HG03039 (cell line): ENCODE measurements at regions not wholly inside any gene's neighbourhood (a gene's known extent, or its start where the extent isn't known, plus 50 kb on each side); places are given as distances from the start of the nearest gene placed in this dataset.
A peak's percentile ranks its signal among the peaks of the same experiment; 100 is the strongest.

Source experiments
- ATAC-seq: cut with Tn5 transposase; IDR thresholded peaks from one replicate; pipeline ENCODE4 v1.9.1; 2021; ENCODE audit warnings: mild to moderate bottlenecking, moderate library complexity; ENCODE audit not compliant: unreplicated experiment

- no peak for ATAC-seq
Observed at GRCh38 chr10:108208038-108208437, 1043.5 kb upstream of the SORCS1 start.

DNA sequence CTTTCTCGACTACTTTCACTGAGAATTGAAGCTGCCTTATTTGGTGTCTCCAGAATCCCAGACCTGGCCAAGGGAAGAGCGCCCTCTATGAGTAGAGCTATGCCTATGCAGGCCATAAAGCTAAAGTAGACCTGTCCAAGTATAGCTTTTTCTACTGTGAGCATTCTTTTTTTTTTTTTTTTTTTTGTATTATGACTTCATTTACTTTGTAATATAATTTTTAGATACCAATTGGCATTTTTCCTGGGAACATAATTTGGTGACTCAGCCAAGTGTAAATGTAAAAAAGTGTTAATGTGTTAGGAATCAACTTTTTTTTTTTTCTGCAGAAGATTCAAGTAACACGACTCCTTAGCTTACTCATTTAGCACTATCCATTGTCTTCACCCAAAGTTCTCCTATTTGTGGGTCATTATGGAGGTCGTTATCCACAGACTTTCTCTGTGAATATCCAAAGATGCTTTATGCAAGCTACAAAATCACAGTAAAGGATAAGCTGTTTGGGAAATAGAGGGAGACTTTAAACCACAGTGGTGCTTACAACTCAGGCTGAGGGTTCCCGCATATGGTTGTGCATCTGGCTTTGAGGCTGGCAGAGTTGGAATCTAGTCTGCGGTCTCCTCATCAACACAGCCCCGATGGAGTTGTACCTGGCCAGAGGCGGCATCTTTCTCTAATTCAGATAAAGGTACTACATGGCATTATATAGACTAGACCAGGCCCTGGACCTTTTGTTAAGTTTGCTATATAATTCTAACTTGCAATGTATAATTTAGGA is 1040.2 kb upstream of the SORCS1 start:
- ATAC-seq: peak; percentile 54

DNA sequence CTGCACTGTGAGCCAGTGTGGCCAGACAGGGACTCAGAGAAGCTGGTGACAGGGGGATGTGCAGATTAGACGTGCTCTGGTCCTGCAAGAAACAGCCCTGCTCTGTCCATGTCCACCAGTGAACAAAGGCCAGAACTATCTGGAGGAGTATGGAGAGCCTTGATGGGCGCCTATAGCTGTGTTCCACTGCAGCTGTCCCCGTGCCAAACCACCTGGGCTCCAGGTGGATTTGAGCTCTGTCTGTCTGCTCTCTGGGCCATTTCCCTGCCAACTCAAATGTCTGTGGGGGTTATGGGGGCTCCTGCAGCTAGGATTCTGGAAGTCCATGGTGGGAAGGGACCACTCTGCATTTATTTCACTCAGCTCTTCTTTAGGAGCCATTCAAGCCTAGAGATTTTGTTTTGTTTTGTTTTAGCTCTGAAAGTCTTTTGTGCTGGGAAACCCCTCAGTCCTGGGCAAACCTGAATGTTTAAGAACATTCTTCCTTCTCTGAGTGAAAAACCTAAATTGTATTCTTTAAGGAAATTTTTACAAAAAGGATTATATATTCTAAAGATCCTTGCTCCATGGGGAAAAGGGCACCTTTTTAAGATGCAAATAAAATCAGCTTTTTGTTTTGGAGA is 1039.5 kb upstream of the SORCS1 start:
- no peak for ATAC-seq

GRCh38 chr10:108187408-108188012 is 1023.0 kb upstream of the SORCS1 start:
- no peak for ATAC-seq

DNA sequence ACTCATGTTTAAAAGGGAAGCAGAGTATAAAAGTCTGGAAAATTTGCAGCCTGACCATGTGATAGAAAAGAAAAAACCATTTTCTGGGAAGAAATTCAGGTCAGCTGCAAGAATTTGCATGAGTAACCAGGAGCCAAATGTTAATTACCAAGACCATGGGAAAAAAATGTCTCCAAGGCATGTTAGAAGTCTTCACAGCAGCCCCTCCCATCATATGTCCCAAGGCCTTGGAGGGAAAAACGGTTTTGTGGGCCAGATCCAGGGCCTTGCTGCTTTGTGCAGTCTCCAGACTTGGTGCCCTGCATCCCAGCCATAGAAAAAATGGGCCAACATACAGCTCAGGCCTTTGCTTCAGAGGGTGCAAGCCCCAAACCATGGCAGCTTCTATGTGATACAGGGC is 1019.6 kb upstream of the SORCS1 start:
- ATAC-seq: no peak

GRCh38 chr10:108180878-108181277 is 1016.4 kb upstream of the SORCS1 start:
- no peak for ATAC-seq

- no peak for ATAC-seq
Observed at GRCh38 chr10:108169846-108170245, 1005.3 kb upstream of the SORCS1 start.

DNA sequence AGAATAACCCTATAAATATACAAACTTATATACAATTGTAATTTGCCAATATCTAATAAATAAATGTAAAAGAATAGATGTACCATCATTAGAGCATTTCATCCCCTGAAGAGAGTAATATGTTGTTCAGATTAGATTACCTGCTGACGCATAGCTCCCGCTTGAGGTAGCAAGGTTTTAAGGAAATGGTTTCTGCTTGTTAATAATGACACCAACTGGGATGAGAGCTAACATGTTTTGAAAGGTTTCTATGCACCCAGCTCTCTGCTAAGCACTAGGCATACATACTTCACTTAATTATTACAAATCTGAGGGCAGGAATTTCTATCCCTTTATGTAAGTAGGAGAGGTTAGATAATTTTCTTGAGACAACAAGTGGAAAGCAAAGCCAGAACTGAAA is 1003.3 kb upstream of the SORCS1 start:
- no peak for ATAC-seq

- no peak for ATAC-seq
Observed at GRCh38 chr10:108166401-108166800, 1001.9 kb upstream of the SORCS1 start.

DNA sequence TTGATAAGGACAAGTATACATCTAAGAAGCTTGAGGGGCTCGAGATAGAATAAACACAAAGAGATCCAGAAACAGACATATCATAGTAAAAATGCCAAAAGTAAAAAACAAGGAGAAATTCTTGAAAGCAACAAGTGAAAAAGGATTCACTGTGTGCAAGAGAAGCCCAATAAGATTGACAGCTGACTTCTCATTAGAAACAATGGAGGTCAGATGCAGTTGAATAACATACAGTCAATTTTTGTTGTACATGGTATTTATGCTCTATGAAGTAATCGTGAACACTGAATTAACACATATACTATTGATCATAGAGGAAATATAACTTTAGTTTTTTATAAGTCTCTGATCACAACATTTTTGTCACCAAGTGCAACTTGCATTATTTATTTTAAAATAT is 982.8 kb upstream of the SORCS1 start:
- ATAC-seq: no peak

DNA sequence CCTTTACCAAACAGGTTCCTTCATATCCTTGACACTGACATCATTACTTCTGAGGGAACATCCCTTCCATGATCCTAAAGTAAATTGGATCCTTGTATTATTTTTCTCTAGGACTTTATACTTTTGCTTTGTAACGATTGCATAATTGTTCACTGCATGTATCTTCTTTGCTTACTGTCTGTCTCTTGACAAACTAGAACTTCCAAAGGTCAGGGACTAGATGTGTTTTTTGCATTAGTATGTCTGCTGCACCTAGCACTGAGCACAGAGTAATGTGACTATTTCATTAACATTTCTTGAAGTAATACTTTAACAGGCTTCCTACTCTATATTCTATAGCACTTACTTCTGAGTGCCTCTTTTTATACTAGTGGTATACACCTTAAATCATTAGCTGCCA is 976.6 kb upstream of the SORCS1 start:
- no peak for ATAC-seq

DNA sequence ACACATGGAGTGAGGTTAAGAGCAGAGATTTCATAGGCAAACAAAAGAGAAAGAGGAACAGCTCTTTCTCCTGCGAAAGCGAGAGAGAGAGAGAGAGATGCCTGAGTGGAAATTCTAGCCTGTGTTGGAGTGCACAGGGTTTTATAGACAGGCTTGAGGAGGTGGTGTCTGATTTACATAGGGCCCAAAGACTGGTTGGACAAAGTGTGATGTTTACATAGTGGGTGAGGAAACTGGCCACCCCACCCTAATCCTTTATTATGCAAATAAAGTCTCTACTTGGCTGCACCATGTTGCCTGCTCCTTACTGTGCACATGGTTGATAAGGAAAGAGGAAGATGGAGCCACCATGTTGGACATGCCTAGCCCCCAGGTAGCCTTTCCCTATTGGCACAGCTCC is 967.8 kb upstream of the SORCS1 start:
- ATAC-seq: no peak

GRCh38 chr10:108130575-108130974 is 966.1 kb upstream of the SORCS1 start:
- ATAC-seq: no peak

GRCh38 chr10:108112218-108112617 is 947.7 kb upstream of the SORCS1 start:
- no peak for ATAC-seq

DNA sequence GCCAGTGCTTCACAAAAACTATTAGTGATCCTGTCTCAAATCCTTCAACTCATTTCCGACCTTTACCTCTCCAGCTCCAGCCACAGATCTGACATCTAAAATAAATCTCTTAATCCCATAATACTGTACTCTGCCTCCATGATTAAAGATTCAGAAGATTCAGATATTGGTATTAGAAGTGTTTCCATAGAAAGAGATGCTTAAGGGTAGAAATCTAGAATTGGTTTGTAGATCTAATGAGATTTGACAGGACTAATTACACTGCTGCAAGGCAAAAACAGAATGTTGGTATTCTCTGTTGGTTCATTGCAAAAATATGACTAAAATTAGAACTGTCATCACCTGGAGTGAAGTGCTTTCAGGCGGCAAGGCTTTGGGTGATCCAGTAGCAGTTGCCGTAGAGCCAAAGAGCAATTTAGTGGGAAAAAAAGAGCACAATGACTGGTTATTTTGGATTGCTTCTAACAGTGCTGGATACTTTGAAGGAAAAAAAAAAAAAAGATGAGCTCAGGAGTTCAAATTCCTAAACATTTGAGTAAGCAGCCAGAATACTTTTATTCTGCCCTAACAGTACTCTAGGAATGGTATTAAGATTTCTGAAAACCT is 940.1 kb upstream of the SORCS1 start:
- ATAC-seq: no peak

DNA sequence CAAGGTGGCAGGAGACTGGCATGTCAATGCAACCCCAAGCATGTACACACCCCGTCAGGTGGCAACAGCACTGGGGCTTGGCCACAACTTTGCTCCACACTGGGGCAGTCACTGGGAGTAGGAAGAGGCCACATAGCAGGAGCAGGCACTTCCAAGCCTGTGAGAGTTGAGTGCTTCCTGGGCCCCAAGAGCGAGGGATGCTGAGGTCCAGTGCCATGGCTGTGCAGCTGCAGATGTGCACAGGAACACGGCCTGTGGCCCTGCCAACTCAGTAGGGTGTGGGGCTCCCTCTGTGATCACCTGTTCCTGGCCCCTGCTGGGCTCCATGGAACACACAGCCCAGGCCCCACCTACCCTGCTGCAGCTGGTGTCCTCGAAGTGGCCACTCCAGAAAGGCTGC is 932.8 kb upstream of the SORCS1 start:
- ATAC-seq: no peak

DNA sequence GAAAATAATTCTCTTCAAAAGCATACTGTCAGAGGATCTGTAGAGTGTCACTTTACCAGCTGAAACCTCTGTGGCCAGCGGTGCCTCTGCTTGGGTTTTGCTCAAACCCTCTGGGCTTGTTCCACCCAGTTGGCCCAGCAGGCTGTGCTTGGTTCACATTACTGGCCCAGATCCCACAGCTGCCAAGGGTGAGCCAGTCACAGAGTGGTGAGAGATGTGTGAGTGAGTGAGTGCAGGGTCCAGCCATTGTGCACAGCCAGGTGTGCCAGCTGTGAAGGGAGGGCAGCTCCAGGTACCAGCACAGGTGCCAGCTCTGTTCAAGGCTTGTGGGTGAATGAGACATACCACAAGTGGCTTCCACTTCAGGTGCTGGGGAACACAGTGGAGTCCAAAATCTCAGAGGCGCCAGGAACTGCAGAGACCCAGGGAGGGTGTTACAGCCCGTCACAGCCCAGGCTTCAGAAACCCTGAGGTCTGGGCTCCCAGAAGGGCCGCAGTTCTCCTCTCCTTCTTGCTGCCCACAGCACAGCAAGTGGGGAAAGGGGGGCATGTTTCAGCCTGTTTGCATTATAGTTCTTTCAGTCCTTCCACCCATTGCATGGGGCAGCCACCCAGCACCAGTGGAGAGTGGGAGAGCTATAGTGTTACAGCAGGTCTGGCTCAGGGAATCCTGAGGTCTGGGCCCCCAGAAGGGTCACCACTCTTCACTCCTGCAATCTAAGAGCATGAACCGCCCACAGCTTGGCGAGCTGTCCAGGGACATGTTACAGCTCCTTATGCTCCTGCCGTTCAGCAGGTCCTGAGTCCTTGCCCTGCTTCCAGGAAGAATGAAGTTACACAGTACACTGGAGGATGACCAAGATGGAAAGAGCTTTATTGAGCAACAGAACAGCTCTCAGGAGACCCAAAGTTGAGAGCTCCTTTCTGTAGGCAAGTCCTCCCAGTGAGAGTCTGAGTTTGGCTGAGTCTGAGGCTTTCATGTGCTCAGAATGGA is 931.7 kb upstream of the SORCS1 start:
- no peak for ATAC-seq

DNA sequence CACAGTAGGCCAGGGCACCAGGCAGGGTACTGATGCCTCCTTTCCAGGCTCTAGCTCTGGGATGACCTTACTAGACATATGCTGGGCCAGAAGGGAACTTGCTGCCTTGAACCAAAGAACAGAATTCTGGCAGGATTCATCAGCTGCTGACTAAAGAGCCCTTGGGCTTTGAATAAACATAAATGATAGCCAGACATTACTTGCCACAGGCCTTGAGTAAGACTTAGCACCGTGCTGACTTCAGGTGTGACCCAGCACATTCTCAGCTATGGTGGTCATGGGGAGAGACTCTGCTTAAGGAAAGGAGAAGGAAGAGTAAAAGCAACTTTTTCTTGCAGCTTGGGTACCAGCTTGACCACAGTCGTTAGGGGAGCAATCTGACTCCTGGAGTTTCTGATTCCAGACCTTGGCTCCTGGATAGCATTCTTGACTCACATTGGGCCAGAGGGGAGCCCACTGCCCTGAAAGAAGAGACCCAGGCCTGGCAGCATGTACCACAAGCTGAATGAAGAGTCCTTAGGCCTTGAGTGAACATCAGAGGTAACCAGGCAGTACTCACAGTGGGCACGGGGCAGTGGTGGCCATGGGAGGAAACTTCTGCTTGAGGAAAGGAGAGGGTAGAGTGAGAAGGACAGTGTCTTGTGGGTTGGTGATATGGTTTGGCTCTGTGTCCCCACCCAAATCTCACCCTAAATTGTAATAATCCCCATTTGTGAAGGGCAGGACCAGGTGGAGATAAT is 926.1 kb upstream of the SORCS1 start:
- ATAC-seq: no peak

DNA sequence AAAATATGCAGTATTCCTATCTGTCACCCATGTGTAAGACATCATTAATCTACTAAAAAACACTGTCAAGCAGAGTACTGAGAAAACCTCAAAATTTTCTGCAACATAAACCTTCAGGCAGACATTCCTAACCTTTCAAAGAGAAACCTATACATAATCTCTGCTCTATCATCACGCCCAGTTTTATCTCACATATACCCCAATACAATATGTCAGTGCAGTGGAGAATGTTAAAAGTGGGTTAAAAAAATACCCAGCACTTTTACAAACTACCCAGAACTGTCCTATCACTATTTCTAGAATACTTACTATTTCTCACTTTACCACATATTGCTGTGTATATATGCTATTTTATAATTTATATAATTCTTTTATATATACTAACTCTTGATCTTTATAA is 922.0 kb upstream of the SORCS1 start:
- ATAC-seq: no peak

DNA sequence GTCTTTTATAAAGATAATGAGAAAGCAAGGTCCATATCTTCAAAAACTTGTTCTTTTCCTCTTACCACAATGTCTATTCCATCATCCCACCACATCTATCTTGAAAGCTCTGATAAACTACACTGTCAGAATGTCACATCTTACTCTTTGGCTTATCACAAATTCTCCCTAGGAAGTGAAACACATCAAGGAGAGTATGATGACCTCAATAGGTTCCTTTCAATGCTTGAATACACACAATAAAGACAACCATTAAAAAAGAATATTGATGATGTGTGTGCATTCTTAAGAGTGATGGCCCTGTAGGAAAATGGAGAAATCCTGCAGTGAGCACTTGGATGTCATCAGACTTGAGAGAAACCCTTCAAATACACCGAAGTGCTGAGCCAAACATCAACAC is 918.1 kb upstream of the SORCS1 start:
- no peak for ATAC-seq
